NCI-H1694 treated with DMSO at 0.1 percent for 48 hours (cell line): ENCODE measurements at regions not wholly inside any gene's neighbourhood (a gene's known extent, or its start where the extent isn't known, plus 50 kb on each side); places are given as distances from the start of the nearest gene placed in this dataset.

Source experiments
- DNase-seq: peaks from one replicate; lab custom pipeline; 2025; lab: John Stamatoyannopoulos, UW

GRCh38 chr1:29668551-29669157 lies 432.3 kb downstream of the PTPRU start:
- no peak for DNase-seq

GRCh38 chr1:29667951-29668350 lies 431.6 kb downstream of the PTPRU start:
- DNase-seq, result no peak

- DNase-seq, result no peak
Observed at GRCh38 chr1:29664711-29665110, 428.4 kb downstream of the PTPRU start.

DNA sequence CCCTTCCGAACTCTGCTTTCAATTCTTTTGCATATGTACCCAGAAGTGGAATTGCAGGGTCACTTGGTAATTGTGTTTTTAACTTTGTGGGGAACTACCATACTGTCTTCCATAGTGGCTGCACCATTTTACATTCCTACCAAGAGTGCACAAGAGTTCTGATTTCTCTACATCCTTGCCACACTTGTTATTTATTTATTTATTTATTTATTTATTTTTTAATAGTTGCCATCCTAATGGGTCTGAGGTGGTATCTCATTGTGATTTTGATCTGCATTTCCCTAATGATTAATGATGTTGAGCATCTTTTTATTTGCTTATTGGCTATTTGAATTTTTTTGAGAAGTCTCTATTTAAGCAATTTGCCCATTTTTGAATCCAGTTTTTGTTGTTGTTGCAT lies 422.4 kb downstream of the PTPRU start:
- DNase-seq, result no peak

DNA sequence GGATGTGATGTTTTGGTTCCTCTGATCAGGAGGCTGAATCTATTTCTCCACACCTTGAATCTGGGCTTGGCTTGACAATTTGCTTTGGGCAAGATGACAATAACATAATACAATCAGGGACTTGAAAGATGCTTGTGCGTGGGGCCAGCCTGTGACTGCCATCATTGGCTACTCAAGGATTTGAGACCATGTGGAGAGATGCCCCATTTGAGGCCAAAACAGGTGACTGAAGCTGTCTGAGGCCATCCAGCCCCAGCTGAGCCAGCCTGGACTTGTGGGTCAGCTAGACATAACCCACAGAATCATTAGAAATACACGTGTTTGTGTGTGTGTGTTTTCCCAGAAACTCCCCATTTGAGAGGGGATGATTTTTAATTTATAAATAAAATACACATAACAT lies 421.5 kb downstream of the PTPRU start:
- DNase-seq, result no peak

DNA sequence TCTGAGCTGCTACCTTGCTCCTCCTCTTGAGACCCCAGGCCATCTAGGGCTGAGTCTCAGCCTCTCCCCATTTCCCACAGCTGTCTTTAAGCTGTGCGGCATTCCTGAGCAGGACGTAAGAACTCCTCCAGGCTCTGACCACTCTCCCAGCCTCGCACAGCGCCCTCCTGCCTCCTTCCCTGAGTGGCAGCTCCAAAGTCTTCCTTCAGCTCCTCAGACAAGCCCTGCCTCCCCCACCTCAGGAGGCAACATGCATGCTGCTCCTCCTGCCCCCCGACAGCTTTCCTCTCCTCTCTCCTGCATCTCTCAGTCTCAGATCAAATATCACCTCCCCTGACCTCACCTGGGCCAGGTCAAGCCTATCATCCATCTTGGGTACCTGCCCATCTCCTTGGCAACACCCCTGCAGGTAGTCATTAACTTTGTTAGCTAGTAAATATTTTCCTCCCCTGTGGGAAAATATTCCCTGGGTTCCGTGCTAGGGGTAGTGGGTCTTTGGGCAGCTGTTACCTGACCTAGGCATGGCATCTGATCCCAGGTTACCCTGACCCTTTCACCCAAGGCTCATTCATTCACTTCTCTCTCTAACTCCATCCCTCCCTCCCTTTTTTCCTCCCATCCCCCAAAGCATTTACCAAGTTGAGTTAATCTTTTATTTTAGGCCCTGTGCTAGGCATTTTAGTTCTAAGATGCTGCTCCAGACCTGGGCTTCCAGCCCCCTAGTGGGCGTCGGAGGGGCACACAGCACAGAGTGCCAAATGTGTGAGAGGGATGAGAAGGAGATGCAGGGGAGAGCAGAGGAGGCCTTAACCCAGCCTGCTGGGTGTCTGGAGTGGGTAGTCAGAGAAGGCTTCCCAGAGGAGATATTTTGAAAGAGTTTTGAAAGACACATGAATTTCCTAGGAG lies 419.9 kb downstream of the PTPRU start:
- DNase-seq, result peak; percentile 7

DNA sequence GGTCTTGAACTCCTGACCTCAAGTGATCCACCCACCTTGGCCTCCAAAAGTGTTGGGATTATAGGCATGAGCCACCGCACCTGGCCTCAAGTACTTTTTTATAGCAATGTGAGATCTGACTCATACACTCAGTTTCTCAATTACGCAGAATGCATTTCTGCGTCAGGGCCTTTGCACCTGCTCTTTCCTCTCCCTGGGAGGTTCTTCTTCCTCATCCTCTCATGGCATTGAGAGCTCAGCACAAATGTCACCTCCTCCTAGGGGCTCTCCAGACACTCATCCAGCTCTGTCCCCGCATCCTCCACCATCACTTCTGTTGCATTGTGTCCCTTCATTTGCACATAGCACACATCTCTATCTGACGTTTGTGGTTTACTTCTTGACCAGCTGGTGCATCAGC lies 418.8 kb downstream of the PTPRU start:
- no peak for DNase-seq

DNA sequence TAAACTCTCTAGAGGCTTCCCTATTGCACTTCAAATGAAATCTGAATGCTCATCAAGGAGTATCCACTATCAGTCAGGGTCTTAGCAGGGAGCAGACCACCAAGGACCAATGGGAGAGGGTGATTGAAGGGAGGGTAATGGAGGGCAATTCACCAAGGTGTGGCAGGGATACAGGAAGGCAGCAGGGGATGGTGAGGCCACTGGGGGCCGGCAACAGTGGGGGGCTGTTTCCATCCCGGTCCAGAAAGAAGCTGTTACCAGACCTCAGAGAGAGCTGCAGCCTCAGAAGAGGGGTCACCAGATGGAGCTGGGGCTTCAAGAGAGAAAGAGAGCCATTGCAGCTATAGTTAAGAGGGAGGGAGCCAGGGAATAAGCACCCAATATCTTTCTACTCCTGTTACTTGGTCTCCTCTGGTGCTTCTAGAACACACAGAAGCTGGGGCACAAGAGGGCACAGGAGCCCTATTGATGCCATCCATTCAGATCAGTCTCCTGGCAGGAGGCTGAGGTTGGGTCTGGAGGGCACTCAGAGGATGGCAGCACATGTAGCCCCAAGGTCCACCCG lies 417.6 kb downstream of the PTPRU start:
- no peak for DNase-seq

DNA sequence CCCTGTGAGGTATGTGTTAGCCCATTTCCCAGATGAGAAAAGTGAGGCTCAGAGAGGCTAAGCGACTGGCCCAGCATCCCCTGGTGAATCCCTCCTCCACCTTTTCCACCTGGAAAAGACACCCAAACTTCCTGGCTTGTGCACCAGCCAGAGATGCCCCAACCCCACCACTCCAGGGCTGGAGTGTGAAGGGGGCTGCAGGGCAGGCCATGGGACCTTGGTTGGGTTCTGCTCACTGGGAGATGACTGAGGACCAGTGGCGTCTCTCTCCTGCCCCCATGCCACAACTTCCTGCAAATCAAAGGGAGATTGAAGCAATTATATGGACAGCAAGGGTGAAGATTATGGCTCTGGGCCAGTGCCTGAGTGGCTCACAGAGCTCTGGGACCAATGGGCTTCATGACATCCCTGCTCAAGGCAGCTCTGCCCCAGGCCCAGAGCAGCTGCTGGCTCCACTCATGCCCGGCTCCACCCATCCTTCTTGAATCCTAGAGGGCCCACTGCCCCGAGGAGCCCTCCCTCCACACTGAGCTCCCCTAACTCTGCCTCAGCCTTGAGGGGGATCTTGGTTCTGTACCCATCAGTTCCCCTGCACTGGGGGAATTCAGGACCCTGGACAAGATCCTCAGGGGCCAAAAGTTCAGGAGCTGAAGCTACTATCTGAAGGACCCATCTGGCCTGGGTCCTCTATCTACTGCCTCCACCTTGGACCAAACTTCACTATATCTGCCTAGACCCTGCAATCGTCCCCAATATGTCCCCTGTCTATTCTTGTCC lies 416.9 kb downstream of the PTPRU start:
- DNase-seq, result no peak

GRCh38 chr1:29651684-29652665 lies 415.7 kb downstream of the PTPRU start:
- DNase-seq, result no peak

GRCh38 chr1:29651246-29651645 lies 414.9 kb downstream of the PTPRU start:
- DNase-seq, result no peak

GRCh38 chr1:29650476-29650875 lies 414.2 kb downstream of the PTPRU start:
- DNase-seq, result no peak

GRCh38 chr1:29650041-29650400 lies 413.7 kb downstream of the PTPRU start:
- DNase-seq, result no peak

GRCh38 chr1:29649189-29650040 lies 413.1 kb downstream of the PTPRU start:
- no peak for DNase-seq

GRCh38 chr1:29648798-29649188 lies 412.5 kb downstream of the PTPRU start:
- DNase-seq, result no peak

DNA sequence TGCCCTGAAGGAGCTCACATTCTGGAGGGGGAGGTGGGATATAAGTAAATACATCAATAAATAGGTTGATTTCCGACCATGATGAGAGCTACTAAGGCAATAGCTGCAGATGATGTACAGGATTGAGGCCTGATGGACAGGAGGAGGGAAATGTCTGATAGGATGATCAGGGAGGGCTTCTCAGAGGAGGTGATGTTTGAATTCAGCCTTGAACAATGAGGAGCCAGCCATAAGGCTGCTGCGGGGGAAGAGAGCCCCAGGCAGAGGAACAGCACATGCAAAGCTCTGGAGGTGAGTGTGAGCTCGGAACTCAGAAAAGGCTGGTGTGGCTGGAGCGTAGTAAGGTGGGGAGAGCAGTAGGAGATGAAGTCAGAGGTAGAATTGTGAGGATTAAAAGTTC lies 411.7 kb downstream of the PTPRU start:
- DNase-seq, result no peak

DNA sequence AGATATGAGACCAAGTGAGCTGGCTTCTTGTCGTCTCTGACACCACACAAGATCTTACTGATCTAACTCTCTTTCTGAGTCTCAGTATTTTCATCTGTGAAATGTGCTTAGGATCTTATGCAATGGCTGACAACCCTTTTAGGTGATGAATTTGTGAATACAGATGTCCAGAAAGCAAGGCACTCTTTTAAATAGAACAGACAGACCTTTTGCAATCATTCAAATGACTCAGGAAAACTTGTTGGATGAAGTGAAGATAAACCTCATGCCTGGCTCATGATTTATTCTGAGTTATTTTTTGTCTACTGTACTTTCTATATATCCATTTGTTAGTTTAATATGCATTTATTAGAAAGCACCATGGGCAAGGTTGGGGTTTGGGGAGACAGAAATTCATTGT lies 411.3 kb downstream of the PTPRU start:
- no peak for DNase-seq

DNA sequence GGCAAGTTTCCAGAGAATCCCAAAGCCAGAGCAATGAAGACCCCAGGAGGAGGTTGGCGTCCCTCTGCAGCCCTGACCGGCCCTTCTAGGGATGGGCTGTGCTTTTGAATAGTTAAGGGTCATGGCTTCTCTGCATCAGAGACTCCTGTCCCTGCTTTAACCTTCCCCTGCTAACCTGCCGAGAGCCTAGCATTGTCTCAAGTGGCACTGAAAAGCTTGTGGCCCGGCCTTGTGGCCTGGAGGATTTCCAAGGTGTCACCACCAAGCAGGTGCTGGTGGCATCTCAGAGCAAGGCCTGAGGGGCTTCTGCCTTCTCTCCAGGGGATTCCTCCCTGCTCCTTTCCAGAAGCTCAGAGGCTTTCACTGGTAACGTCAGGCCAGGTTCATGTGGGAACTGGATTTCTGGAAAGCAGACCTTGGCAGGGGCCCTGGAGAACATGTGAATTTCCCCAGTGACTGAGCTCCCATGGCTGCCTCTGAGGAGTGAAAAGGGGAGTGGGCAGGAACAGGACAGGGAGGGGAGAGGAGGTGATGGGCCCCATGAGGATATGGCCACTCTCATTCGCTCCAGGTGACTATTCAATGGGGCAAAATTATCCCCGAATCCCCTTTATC lies 409.9 kb downstream of the PTPRU start:
- DNase-seq, result no peak

GRCh38 chr1:29645586-29645985 lies 409.3 kb downstream of the PTPRU start:
- DNase-seq, result no peak

DNA sequence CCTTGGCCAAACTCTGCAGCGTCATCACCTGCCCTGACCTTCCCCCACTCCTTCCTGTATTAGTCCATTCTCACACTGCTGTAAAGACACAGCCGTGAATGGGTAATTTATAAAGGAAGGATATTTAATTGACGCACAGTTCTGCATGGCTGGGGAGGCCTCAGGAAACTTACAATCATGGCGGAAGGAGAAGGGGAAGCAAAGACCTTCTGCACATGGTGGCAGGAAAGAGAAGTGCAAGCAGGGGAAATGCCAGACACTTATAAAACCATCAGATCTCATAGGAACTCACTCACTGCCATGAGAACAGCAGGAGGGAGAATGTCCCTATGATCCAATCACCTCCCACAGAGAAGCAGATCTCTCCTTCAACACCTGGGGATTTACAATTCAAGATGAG lies 408.5 kb downstream of the PTPRU start:
- DNase-seq, result no peak
